Glutamatergic neuron (in vitro differentiated cells): ENCODE measurements at regions not wholly inside any gene's neighbourhood (a gene's known extent, or its start where the extent isn't known, plus 50 kb on each side); places are given as distances from the start of the nearest gene placed in this dataset.

Source experiments
- DNase-seq: peaks from one replicate; pipeline ENCODE4 v3.0.0; 2022
- H3K27ac Mint-ChIP-seq: one replicate; pipeline ENCODE4 v1.8.0; 2020; ENCODE audit warnings: mild to moderate bottlenecking, mixed read lengths, inconsistent platforms; ENCODE audit not compliant: unreplicated experiment
- H3K27me3 Mint-ChIP-seq: one replicate; pipeline ENCODE4 v1.8.0; 2020; ENCODE audit warnings: mild to moderate bottlenecking, moderate library complexity, mixed read lengths, inconsistent platforms; ENCODE audit not compliant: unreplicated experiment
- H3K36me3 Mint-ChIP-seq: one replicate; pipeline ENCODE4 v1.8.0; 2020; ENCODE audit warnings: mild to moderate bottlenecking, mixed read lengths, inconsistent platforms; ENCODE audit not compliant: unreplicated experiment
- H3K4me1 Mint-ChIP-seq: one replicate; pipeline ENCODE4 v1.8.0; 2020; ENCODE audit warnings: mild to moderate bottlenecking, low read depth, mixed read lengths, inconsistent platforms; ENCODE audit not compliant: unreplicated experiment
- H3K4me3 Mint-ChIP-seq: one replicate; pipeline ENCODE4 v1.8.0; 2020; ENCODE audit warnings: mild to moderate bottlenecking, mixed read lengths, inconsistent platforms; ENCODE audit not compliant: unreplicated experiment
- H3K9me3 Mint-ChIP-seq: one replicate; pipeline ENCODE4 v1.8.0; 2020; ENCODE audit warnings: mild to moderate bottlenecking, moderate library complexity, mixed read lengths, inconsistent platforms; ENCODE audit not compliant: unreplicated experiment
- TF ChIP-seq, protein P1 (sequence below): fragments of 200-600 bp; sonication (generic); IDR thresholded peaks from one replicate; pipeline ENCODE4 v1.5.0; 2021; ENCODE audit not compliant: partially characterized antibody, unreplicated experiment

DNA sequence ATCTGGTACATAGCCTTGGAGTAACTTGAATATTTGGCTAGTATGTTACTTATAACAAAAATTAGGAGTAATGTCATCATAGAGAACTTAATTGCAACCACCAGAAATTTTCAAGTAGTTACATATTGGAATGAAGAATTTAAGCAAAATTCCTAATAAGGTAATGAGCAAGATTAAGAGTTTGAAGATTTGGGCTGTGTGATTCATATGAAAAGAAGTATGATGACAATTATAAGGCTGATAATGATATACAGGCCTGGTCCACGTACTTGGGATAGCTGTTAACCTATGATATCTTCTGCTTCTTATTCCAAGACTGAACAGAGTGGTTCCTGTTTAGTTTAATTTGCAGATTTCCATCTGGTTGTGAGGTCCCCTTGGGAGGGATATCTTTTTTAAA, 463.9 kb downstream of the RAPGEF2 start:
- no peaks in the 10 kb centered on the region for H3K4me1 Mint-ChIP-seq
- no peak for DNase-seq
- no peak overlapping the region for H3K4me3 Mint-ChIP-seq
- no peaks in the 10 kb centered on the region for H3K9me3 Mint-ChIP-seq
- TF ChIP-seq, protein P1, sequence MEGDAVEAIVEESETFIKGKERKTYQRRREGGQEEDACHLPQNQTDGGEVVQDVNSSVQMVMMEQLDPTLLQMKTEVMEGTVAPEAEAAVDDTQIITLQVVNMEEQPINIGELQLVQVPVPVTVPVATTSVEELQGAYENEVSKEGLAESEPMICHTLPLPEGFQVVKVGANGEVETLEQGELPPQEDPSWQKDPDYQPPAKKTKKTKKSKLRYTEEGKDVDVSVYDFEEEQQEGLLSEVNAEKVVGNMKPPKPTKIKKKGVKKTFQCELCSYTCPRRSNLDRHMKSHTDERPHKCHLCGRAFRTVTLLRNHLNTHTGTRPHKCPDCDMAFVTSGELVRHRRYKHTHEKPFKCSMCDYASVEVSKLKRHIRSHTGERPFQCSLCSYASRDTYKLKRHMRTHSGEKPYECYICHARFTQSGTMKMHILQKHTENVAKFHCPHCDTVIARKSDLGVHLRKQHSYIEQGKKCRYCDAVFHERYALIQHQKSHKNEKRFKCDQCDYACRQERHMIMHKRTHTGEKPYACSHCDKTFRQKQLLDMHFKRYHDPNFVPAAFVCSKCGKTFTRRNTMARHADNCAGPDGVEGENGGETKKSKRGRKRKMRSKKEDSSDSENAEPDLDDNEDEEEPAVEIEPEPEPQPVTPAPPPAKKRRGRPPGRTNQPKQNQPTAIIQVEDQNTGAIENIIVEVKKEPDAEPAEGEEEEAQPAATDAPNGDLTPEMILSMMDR = no peak
- no peaks in the 10 kb centered on the region for H3K27me3 Mint-ChIP-seq
- no peak overlapping the region for H3K27ac Mint-ChIP-seq
- H3K36me3 Mint-ChIP-seq = peaks cover 7% of the 10 kb centered on the region

DNA sequence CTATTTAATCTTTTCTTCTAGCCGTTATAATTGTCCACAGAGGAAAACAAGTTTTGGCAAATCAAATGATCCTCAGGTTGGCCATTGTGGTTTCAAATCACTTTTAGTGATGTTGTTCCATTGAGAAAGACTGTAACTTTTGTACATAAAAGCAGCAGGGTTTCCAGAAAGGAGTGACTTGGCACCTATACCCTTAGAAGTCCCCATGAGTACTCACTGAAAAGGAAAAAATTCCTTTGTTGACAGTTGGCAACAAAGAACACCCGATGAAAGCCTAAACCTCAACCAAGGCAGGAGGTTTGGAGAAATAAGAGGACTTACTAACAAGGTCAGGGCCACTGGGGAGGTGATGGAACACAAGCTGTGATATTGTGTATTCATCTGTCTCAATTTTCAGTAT, 474.4 kb downstream of the RAPGEF2 start:
- TF ChIP-seq, protein P1 = no peak
- H3K9me3 Mint-ChIP-seq = peaks cover 2% of the 10 kb centered on the region

DNA sequence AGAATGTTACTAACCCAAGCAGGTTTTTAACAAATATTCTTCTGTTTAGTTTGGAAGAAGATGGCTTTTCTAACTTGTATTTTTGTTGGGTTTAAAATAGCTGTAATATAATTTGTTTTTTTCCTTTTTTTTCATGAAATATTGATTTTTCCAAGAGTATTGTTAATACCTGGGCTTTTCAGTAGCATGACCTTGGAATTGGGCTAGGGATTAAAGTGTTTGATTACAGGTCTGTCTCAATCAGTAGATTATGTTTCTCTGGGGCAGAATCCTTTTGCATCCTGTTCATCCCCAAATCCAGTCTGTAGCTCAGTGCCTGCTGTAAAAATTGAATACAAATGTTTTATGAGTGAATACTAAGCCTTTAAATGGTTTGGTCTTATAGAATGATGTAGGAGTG, 479.8 kb downstream of the RAPGEF2 start:
- H3K27me3 Mint-ChIP-seq = no peaks in the 10 kb centered on the region
- H3K4me1 Mint-ChIP-seq = no peaks in the 10 kb centered on the region
- H3K36me3 Mint-ChIP-seq = peaks cover 14% of the 10 kb centered on the region
- no peak overlapping the region for H3K27ac Mint-ChIP-seq
- DNase-seq = no peak
- TF ChIP-seq, protein P1 = no peak
- H3K4me3 Mint-ChIP-seq = no peak overlapping the region
- peaks cover 7% of the 10 kb centered on the region for H3K9me3 Mint-ChIP-seq

More for the DNA sequence above, 474.4 kb downstream of the RAPGEF2 start:
- no peaks in the 10 kb centered on the region for H3K36me3 Mint-ChIP-seq
- no peaks in the 10 kb centered on the region for H3K27me3 Mint-ChIP-seq
- H3K4me3 Mint-ChIP-seq = no peak overlapping the region
- H3K4me1 Mint-ChIP-seq = no peaks in the 10 kb centered on the region
- no peak overlapping the region for H3K27ac Mint-ChIP-seq
- no peak for DNase-seq

DNA sequence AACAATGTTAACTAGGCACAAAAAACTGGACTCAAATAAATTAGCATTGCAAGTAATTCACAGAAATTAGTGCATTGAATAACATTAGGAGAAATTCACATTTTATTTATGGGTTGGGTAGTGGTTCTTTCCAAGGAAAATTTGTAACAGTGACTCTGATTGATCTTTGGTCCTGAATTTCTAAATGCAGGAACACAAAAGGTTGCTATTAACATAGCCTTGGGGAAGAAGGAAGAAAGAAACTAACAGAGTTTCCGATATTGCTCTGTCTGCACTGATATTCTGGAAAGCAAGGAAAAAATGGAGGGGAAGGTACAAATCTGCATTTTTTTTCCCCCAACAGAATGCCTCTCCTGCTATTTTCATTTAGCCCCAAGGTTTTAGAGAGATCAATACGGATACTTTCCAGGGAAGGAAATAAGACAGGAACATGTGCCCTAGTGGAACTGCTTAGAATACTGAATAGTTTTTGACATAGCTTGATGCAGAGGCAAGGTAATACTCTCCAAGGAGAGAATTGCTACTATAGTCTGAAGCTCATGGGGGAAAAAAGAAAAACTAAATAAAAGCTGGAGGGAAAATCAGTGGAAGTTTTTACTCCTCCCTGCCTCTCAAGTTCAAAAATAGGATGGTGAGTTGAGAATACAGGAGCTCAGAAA, 490.1 kb downstream of the RAPGEF2 start:
- TF ChIP-seq, protein P1 = no peak
- Mint-ChIP-seq H3K27ac (no peak overlapping the region), H3K4me3 (no peak overlapping the region), H3K27me3 (no peaks in the 10 kb centered on the region), H3K4me1 (peaks cover 7% of the 10 kb centered on the region), H3K9me3 (no peaks in the 10 kb centered on the region), H3K36me3 (no peaks in the 10 kb centered on the region)
- no peak for DNase-seq

DNA sequence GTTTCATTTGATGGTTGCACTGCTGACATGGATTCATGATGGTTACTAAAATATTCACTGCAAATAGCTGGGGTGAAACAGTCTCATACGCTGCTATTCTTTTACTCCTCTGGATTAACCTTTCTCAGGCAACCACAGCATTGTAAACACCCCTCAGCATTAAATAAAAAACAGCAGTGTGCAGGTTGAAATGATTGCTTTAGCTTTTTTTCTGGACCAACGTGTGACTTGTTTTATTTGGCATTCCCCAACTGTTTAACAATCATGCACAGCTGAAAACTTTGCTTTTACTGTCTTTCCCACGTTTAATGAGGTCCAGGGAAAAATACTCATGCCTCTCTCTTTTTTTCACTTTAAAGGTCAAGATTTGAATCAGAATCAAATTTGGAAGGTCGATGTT, 490.8 kb downstream of the RAPGEF2 start:
- TF ChIP-seq, protein P1 = no peak
- Mint-ChIP-seq H3K4me3 (no peak overlapping the region), H3K36me3 (no peaks in the 10 kb centered on the region), H3K27me3 (no peaks in the 10 kb centered on the region), H3K9me3 (no peaks in the 10 kb centered on the region), H3K27ac (no peak overlapping the region), H3K4me1 (peaks cover 7% of the 10 kb centered on the region)
- no peak for DNase-seq
